Activated CD4-positive, alpha-beta T cell treated with anti-CD3 and anti-CD28 coated beads, Interleukin-2, amount 10 ng/mL, durations not matched to agents 7 days and 5 days (primary cell): ENCODE measurements at regions not wholly inside any gene's neighbourhood (a gene's known extent, or its start where the extent isn't known, plus 50 kb on each side); places are given as distances from the start of the nearest gene placed in this dataset.

Experiments used
- CTCF ChIA-PET: fragments of 350-600 bp; sonication (Branson Sonifier 250); formaldehyde crosslinking; loops from one replicate; lab custom pipeline; 2021; ENCODE audit warnings: antibody characterized with exemption; lab: Charles Lee
- POLR2A ChIA-PET: fragments of 350-600 bp; sonication (Branson Sonifier 250); formaldehyde crosslinking; loops from one replicate; lab custom pipeline; 2021; ENCODE audit warnings: antibody characterized with exemption; lab: Charles Lee
- DNase-seq: peaks from one replicate; pipeline ENCODE4 v3.0.0-alpha.2; 2020
- H3K27ac Mint-ChIP-seq: one replicate; pipeline ENCODE4 v1.8.0; 2021; ENCODE audit warnings: mild to moderate bottlenecking, moderate library complexity, mixed read lengths
- H3K27me3 Mint-ChIP-seq: one replicate; pipeline ENCODE4 v1.8.0; 2021; ENCODE audit warnings: mixed read lengths
- H3K36me3 Mint-ChIP-seq: one replicate; pipeline ENCODE4 v1.8.0; 2021; ENCODE audit warnings: low read depth, mixed read lengths
- H3K4me1 Mint-ChIP-seq: one replicate; pipeline ENCODE4 v1.8.0; 2021; ENCODE audit warnings: mixed read lengths
- H3K4me3 Mint-ChIP-seq: one replicate; pipeline ENCODE4 v1.8.0; 2021; ENCODE audit warnings: mild to moderate bottlenecking, moderate library complexity, mixed read lengths
- H3K9me3 Mint-ChIP-seq: one replicate; pipeline ENCODE4 v1.8.0; 2021; ENCODE audit warnings: mixed read lengths

DNA sequence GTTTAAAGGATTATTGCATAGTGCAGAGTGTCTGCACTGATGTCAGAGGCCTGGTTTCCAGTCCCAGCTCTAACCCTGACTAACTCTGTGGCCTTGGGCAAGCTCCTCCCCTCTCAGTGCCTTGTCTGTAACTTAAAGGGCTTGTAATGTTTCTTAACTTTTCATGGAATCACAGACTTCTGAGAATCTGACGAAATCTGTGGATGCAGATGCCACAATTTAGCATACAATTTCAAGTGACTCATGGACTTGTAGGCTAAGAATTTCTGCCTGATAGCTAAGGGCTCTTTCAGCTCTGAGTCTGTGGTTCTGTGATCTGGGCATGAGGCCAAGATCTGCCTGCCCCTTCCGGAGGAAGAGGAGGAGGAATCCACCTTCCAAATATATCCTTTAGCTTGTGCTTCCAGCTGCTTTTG, 236.9 kb downstream of the AR start:
- no peaks in the 10 kb centered on the region for H3K36me3 Mint-ChIP-seq
- CTCF ChIA-PET, result no interaction called here
- no peak overlapping the region for H3K27ac Mint-ChIP-seq
- POLR2A ChIA-PET, result no interaction called here
- no peaks in the 10 kb centered on the region for H3K4me1 Mint-ChIP-seq
- DNase-seq, result no peak
- peaks cover 5% of the 10 kb centered on the region for H3K9me3 Mint-ChIP-seq
- no peak overlapping the region for H3K4me3 Mint-ChIP-seq
- H3K27me3 Mint-ChIP-seq, result no peaks in the 10 kb centered on the region

DNA sequence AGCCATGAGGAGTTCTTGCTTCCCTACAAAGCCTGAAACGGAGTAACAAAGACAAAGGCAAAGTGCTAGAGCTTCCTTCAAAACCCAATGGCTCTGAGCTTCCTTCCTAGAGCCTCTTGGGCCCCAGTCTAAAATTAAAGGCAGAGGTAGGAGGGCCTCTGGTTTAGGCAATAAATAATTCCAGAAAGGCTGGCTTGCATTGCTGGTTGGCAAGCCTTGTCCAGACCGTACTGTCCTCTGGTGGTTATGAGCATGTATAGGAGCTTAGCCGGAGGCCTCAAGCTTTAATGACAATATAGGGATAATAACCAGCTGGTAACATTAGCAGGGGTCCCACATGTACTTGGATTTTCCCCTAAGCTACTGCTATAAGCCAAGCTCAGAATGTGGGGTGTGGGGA, 237.3 kb downstream of the AR start:
- Mint-ChIP-seq H3K4me3 (no peak overlapping the region), H3K27ac (no peak overlapping the region), H3K4me1 (no peaks in the 10 kb centered on the region), H3K27me3 (no peaks in the 10 kb centered on the region), H3K36me3 (no peaks in the 10 kb centered on the region), H3K9me3 (peaks cover 5% of the 10 kb centered on the region)
- DNase-seq, result no peak
- ChIA-PET CTCF (no interaction called here), POLR2A (no interaction called here)

DNA sequence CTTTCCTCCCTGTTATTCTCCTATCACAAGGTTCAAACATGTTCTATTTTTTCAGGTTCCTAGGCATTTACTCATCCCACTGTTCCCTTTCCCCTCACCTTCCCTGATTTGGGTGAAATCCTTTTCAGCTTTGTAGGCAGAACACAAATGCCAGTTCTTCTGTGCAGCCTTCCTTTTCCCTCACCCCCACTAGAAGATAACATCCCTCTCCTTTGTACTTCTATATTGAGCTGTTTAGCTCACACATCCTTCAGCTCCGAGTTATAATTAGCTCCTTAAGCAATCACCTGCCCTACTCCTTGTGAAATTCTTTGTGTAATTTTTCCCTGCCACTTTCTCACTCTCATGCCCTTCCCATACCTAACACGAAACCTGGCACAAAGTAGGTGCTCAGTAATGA, 240.9 kb downstream of the AR start:
- H3K9me3 Mint-ChIP-seq, result peaks cover 5% of the 10 kb centered on the region
- ChIA-PET POLR2A (no interaction called here), CTCF (no interaction called here)
- no peak overlapping the region for H3K27ac Mint-ChIP-seq
- H3K4me3 Mint-ChIP-seq, result no peak overlapping the region
- H3K36me3 Mint-ChIP-seq, result no peaks in the 10 kb centered on the region
- no peaks in the 10 kb centered on the region for H3K4me1 Mint-ChIP-seq
- DNase-seq, result no peak
- H3K27me3 Mint-ChIP-seq, result no peaks in the 10 kb centered on the region

DNA sequence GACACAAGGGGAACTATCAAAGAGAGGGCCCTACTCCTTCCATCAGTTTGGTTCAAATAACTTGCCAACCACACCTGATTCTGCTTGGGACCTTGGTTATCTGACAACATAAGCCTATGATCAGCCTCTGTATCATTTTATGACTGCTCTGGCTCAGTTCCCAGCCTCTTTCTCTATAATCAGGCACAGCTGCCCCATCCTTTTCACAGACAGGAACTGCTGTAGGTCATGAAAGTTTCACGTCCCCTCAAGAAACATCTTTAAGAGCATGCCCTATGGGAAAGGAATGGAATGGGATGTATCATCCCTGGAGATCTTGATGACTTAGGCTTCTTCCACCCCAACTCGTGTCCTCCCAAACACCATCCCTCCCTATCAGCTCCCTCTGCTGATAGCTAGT, 243.4 kb downstream of the AR start:
- CTCF ChIA-PET, result no interaction called here

DNA sequence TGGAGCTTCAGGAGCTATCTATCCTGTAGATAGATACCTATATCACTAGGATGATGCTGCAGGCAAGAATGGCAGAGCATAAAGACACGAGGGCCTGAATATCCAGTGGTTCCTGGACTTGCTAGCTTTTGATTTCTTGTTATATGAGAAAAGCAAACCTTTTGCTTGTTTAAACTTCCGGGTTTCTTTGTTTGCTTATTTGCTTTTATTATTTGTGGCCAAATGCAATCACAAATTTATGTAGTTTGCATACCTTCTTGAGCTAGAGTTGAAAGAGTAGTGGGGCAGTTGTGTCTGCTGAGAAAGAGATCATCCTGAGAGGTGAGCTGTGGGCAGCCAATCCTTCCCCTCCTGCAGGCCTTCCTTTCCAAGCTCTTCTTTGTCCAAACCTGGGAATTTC, 245.7 kb downstream of the AR start:
- H3K27me3 Mint-ChIP-seq, result no peaks in the 10 kb centered on the region
- no peak overlapping the region for H3K27ac Mint-ChIP-seq
- no peaks in the 10 kb centered on the region for H3K36me3 Mint-ChIP-seq
- DNase-seq, result no peak
- H3K9me3 Mint-ChIP-seq, result no peaks in the 10 kb centered on the region
- no peak overlapping the region for H3K4me3 Mint-ChIP-seq
- ChIA-PET POLR2A (no interaction called here), CTCF (interaction anchor here (0.6 kb wide), 1 partner anchor 287 kb away, joined by 3 read pairs; no protein-coding TSS in a partner anchor)
- H3K4me1 Mint-ChIP-seq, result no peaks in the 10 kb centered on the region

More for the DNA sequence above, 243.4 kb downstream of the AR start:
- no peak overlapping the region for H3K27ac Mint-ChIP-seq
- H3K36me3 Mint-ChIP-seq, result no peaks in the 10 kb centered on the region
- no peak overlapping the region for H3K4me3 Mint-ChIP-seq
- no peaks in the 10 kb centered on the region for H3K4me1 Mint-ChIP-seq
- peaks cover 4% of the 10 kb centered on the region for H3K9me3 Mint-ChIP-seq
- no peaks in the 10 kb centered on the region for H3K27me3 Mint-ChIP-seq
- POLR2A ChIA-PET, result no interaction called here
- no peak for DNase-seq
